A673 (cell line): ENCODE measurements at regions not wholly inside any gene's neighbourhood (a gene's known extent, or its start where the extent isn't known, plus 50 kb on each side); places are given as distances from the start of the nearest gene placed in this dataset.

Experiments used
- BruUV-seq: library from RNA; stranded (reverse); fragments of 400-500 nt; replicated peaks from 2 replicates; lab custom pipeline; 2021; lab: Mats Ljungman, UMichigan
- CTCF ChIA-PET: fragments of 300-600 bp; sonication (Branson Sonifier 250); formaldehyde crosslinking; loops from one replicate; lab custom pipeline; 2022; ENCODE audit warnings: antibody characterized with exemption; lab: Charles Lee
- POLR2A ChIA-PET: fragments of 300-600 bp; sonication (Branson Sonifier 250); formaldehyde crosslinking; loops from one replicate; lab custom pipeline; 2022; ENCODE audit warnings: antibody characterized with exemption; ENCODE audit not compliant: low non-redundant PET; lab: Charles Lee
- DNase-seq: peaks from one replicate; pipeline ENCODE4 v3.0.0-alpha.2; 2015; ENCODE audit warnings: low spot score
- H3K27ac ChIP-seq: fragments of 200-600 bp; sonication (generic); 2 replicates; pipeline ENCODE4 v1.5.1; 2016; ENCODE audit warnings: mixed run types, low read depth, mild to moderate bottlenecking, mixed read lengths, antibody characterized with exemption, low read length; ENCODE audit not compliant: poor library complexity, severe bottlenecking
- H3K27me3 ChIP-seq: fragments of 200-600 bp; sonication (generic); replicated peaks from 2 replicates; pipeline ENCODE4 v1.6.1; 2017; ENCODE audit warnings: mixed run types, low read depth, mild to moderate bottlenecking, mixed read lengths, antibody characterized with exemption, low read length; ENCODE audit not compliant: insufficient read depth, poor library complexity
- H3K36me3 ChIP-seq: fragments of 200-600 bp; sonication (generic); 2 replicates; pipeline ENCODE4 v1.6.1; 2016; ENCODE audit warnings: mixed run types, mild to moderate bottlenecking, mixed read lengths, antibody characterized with exemption, low read length; ENCODE audit not compliant: insufficient read depth, poor library complexity, severe bottlenecking
- H3K4me1 ChIP-seq: fragments of 200-600 bp; sonication (generic); 2 replicates; pipeline ENCODE4 v1.6.1; 2017; ENCODE audit warnings: mixed run types, mild to moderate bottlenecking, mixed read lengths, antibody characterized with exemption, low read length; ENCODE audit not compliant: insufficient read depth, poor library complexity, severe bottlenecking
- H3K4me3 ChIP-seq: fragments of 200-600 bp; sonication (generic); 2 replicates; pipeline ENCODE4 v1.5.1; 2016; ENCODE audit warnings: low read depth, mixed run types, mild to moderate bottlenecking, mixed read lengths, low read length; ENCODE audit not compliant: poor library complexity, severe bottlenecking
- H3K9me3 ChIP-seq: fragments of 200-600 bp; sonication (generic); 2 replicates; pipeline ENCODE4 v1.6.1; 2016; ENCODE audit warnings: mixed run types, low read depth, mild to moderate bottlenecking, mixed read lengths, antibody characterized with exemption, low read length; ENCODE audit not compliant: poor library complexity, severe bottlenecking
- CTCF ChIP-seq: fragments of 300-800, 200-600 bp; sonication (generic); conservative IDR thresholded peaks from 2 replicates; pipeline ENCODE4 v1.5.1; 2017; ENCODE audit warnings: low read depth, mild to moderate bottlenecking, antibody characterized with exemption, low read length, moderate library complexity, mixed read lengths
- EZH2 ChIP-seq: fragments of 200-600 bp; sonication (generic); IDR thresholded peaks from 2 replicates; pipeline ENCODE4 v1.6.1; 2017; ENCODE audit warnings: borderline replicate concordance, low read depth, mild to moderate bottlenecking, mixed read lengths, antibody characterized with exemption, low read length; ENCODE audit not compliant: poor library complexity, severe bottlenecking
- intact Hi-C: fragments of 100-400 bp; cut with micrococcal nuclease; formaldehyde crosslinking; loops from one replicate; pipeline ENCODE4 v1.10.0; 2022; ENCODE audit not compliant: unreplicated experiment

- CTCF ChIA-PET = no interaction called here
- H3K9me3 ChIP-seq = no peaks in the 10 kb centered on the region
- POLR2A ChIA-PET = no interaction called here
These were observed 150.1 kb downstream of the SOX11 start for GRCh38 chr2:5842326-5842725.

GRCh38 chr2:5845798-5846330, 153.7 kb downstream of the SOX11 start:
- ChIA-PET POLR2A (no interaction called here), CTCF (no interaction called here)
- H3K27me3 ChIP-seq = no peaks in the 10 kb centered on the region
- H3K9me3 ChIP-seq = no peaks in the 10 kb centered on the region
- no peak overlapping the region for H3K27ac ChIP-seq
- peaks cover 6% of the 10 kb centered on the region for H3K4me1 ChIP-seq
- intact Hi-C loops = no loop called here
- H3K4me3 ChIP-seq = no peak overlapping the region
- BruUV-seq = no TSS peak
- H3K36me3 ChIP-seq = no peaks in the 10 kb centered on the region
- DNase-seq = no peak
- no peak for TF ChIP-seq EZH2
- TF ChIP-seq CTCF = no peak

More at GRCh38 chr2:5842326-5842725, 150.1 kb downstream of the SOX11 start:
- DNase-seq = no peak
- H3K27ac ChIP-seq = no peak overlapping the region
- peaks cover 6% of the 10 kb centered on the region for H3K4me1 ChIP-seq
- no peaks in the 10 kb centered on the region for H3K36me3 ChIP-seq
- TF ChIP-seq CTCF (no peak), EZH2 (no peak)
- no TSS peak for BruUV-seq
- intact Hi-C loops = no loop called here
- no peak overlapping the region for H3K4me3 ChIP-seq
- no peaks in the 10 kb centered on the region for H3K27me3 ChIP-seq

GRCh38 chr2:5846881-5847280, 154.7 kb downstream of the SOX11 start:
- Histone ChIP-seq H3K36me3 (no peaks in the 10 kb centered on the region), H3K27ac (peak overlapping the region; percentile 46), H3K9me3 (no peaks in the 10 kb centered on the region), H3K4me1 (peaks cover 6% of the 10 kb centered on the region), H3K27me3 (no peaks in the 10 kb centered on the region), H3K4me3 (no peak overlapping the region)
- CTCF ChIA-PET = no interaction called here
- peak; percentile 86 for DNase-seq
- TF ChIP-seq EZH2 = no peak
- no peak for TF ChIP-seq CTCF
- BruUV-seq = no TSS peak
- POLR2A ChIA-PET = interaction anchor here (0.5 kb wide), 1 partner anchor 871 kb away, joined by 19 read pairs; no protein-coding TSS in a partner anchor
- intact Hi-C loops = no loop called here
